ENCODE measurements at regions not wholly inside any gene's neighbourhood (a gene's known extent, or its start where the extent isn't known, plus 50 kb on each side); places are given as distances from the start of the nearest gene placed in this dataset.

DNA sequence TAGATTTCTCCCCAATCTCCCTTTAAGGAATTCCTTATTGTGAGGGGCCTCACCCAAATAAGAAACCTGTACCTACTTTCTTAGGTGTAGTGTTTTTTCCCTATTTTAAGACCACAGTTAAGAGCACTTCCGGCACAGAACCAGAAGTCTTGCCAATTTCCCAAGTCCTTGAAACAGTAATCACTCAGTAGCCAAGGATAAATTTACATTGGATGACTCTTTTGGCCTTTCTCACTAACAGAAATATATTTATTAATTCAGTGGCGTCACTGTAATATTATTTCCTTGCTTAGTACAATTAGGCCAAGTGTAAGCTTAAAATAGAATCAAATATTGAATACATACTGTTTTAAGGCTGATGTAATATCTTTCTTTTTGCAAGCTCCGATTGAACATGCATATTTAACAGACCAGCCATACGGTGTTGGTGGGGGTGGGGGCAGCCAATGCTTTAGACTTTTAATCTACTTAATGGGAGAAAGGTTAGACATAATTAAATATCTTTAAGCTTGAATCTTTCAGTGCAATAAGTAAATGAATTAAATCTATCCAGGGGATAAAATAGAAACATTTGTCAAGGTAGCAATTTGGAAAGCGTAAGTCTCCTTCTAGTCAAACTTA is 50.8 kb upstream of the ITGA6 start:
- TF ChIP-seq, protein P1, sequence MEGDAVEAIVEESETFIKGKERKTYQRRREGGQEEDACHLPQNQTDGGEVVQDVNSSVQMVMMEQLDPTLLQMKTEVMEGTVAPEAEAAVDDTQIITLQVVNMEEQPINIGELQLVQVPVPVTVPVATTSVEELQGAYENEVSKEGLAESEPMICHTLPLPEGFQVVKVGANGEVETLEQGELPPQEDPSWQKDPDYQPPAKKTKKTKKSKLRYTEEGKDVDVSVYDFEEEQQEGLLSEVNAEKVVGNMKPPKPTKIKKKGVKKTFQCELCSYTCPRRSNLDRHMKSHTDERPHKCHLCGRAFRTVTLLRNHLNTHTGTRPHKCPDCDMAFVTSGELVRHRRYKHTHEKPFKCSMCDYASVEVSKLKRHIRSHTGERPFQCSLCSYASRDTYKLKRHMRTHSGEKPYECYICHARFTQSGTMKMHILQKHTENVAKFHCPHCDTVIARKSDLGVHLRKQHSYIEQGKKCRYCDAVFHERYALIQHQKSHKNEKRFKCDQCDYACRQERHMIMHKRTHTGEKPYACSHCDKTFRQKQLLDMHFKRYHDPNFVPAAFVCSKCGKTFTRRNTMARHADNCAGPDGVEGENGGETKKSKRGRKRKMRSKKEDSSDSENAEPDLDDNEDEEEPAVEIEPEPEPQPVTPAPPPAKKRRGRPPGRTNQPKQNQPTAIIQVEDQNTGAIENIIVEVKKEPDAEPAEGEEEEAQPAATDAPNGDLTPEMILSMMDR (IDR thresholded peaks at IDR 0.05; ENCODE audit: low read depth, low read length, poor library complexity, severe bottlenecking), result no peak
- no peak for TF ChIP-seq EZH2phosphoT487 (IDR thresholded peaks at IDR 0.05; ENCODE audit: borderline replicate concordance, low read length)
